ENCODE measurements at regions not wholly inside any gene's neighbourhood (a gene's known extent, or its start where the extent isn't known, plus 50 kb on each side); places are given as distances from the start of the nearest gene placed in this dataset.

DNA sequence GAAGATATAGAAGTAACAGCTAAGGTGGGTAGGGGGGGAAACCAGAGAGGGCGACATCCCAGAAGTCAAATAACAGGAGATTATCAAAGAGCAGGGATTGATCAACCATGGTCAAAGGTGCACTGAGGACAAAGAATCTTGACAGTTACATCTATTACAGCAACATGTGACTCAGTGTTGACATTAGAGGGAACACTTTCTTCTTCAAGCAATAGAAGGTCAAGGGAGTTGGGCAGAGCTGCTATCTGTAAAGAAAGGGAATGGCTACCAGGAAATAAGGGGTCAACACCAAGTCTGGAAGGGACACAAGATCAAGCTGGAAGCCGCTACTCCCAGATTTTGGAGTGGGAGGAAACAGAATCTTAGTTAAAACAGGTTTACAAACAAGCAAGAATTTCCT is 611.0 kb downstream of the TSN start:
- no peak for TF ChIP-seq CTCF (IDR thresholded peaks at IDR 0.05)
- Histone ChIP-seq H3K4me3 (no peak overlapping the region), H3K27ac (no peak overlapping the region)
- DNase-seq (ENCODE audit: low spot score) = no peak

- no peak overlapping the region for H3K27ac ChIP-seq
- no peak for DNase-seq (ENCODE audit: low spot score)
- no peak for TF ChIP-seq CTCF (IDR thresholded peaks at IDR 0.05)
- no peak overlapping the region for H3K4me3 ChIP-seq
Observed at GRCh38 chr2:122366969-122367645, 611.7 kb downstream of the TSN start.

DNA sequence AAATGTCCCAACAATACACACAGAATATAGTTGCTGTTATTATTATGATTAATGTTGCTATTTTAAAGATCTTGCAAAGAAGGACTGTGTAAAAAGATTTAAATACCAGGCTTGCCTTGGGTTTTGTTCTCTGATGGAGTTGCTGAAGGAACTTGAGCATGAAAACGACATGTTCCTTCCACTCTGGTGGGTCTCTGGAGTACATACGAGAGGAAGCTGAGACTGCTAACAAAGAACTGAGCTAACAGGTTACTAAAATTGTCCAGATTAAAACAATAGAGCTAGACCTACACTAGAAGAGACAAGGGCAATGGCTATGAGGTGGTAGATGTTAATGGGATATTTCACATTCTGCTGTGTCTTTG is 612.2 kb downstream of the TSN start:
- TF ChIP-seq CTCF (IDR thresholded peaks at IDR 0.05) = no peak
- Histone ChIP-seq H3K4me3 (no peak overlapping the region), H3K27ac (no peak overlapping the region)
- no peak for DNase-seq (ENCODE audit: low spot score)

- DNase-seq (ENCODE audit: low spot score) = no peak
- no peak overlapping the region for H3K4me3 ChIP-seq
- TF ChIP-seq CTCF (IDR thresholded peaks at IDR 0.05) = no peak
- no peak overlapping the region for H3K27ac ChIP-seq
Observed at GRCh38 chr2:122368576-122369243, 613.3 kb downstream of the TSN start.

DNA sequence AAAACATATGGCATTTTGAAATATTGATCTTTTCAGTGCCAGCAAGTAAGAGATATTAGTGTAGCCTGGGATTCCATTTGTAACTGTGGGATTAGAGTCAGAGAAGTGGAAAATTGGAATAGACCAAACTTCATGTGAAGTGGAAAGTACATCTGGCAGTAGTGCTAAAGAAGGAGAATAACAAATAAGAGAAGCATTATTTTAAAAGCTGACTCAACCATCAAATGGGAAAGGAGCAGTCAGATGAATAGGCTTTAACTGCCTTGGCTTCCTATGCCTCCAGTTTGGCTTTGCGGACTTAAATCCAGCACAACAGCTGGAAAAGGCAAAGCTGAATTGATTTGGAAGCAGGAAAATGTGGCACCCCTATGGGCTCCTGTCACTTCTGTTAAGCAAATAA is 623.1 kb downstream of the TSN start:
- DNase-seq (ENCODE audit: low spot score) = no peak
- Histone ChIP-seq H3K4me3 (no peak overlapping the region), H3K27ac (no peak overlapping the region)
- no peak for TF ChIP-seq CTCF (IDR thresholded peaks at IDR 0.05)

DNA sequence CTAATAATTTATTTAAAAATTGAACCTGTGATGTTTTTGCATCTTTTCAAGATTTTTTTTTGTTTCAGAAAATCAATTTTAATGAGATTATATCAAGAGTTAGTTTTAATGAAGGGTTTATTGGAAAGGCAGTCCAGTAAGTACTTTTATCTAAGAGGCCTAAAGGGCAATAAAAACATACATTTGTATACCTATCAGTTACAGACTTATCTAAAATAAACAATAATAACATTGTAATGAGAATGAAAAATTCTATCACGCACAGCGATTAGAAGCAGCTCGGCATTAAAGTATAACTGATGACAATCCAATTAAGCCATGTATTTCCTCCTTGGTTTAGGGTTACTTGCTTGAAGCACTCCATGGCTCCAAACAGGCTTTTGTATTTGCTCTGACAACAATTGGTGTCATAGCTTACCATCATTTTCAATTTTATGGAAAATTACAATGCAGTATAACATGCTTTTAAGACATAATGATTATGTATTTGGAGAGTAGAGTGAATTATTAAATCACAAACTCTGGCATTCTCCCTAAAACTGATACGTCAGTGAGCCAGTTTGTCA is 629.4 kb downstream of the TSN start:
- TF ChIP-seq CTCF (IDR thresholded peaks at IDR 0.05) = no peak
- Histone ChIP-seq H3K4me3 (no peak overlapping the region), H3K27ac (no peak overlapping the region)
- DNase-seq (ENCODE audit: low spot score) = no peak

GRCh38 chr2:122388208-122388607 is 632.8 kb downstream of the TSN start:
- no peak for DNase-seq (ENCODE audit: low spot score)
- TF ChIP-seq CTCF (IDR thresholded peaks at IDR 0.05) = no peak
- Histone ChIP-seq H3K27ac (no peak overlapping the region), H3K4me3 (no peak overlapping the region)
